ENCODE measurements at regions not wholly inside any gene's neighbourhood (a gene's known extent, or its start where the extent isn't known, plus 50 kb on each side); places are given as distances from the start of the nearest gene placed in this dataset.

DNA sequence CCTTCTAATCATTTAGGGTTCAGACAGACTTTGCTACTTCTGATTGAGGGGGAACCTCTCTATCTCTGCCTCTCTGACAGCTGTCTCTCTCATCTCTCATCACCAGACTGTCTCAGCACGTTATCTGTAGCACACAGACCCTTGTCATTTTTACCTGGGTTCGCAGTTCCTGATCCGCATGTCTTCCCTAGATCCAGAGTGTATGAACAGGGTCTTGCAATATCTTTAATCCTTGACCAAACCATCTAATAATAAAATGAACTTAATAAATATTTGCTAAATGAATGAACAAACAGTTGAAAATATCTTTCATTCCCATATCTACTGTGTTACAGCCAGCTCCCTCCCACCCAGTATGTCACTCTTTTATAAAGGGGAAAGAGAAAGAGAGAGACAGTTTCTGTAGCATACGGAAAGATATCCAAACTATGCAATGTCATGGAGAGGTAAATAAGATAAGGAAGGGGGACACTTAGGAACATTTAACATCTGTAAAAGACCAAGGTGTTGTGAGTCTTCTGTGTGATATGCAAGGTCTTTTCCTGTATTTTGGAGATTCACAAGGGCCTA lies 507.6 kb downstream of the SUCLG1 start:
- intact Hi-C loops (cut with micrococcal nuclease; ENCODE audit: unreplicated experiment), result no loop called here
- H3K4me1 ChIP-seq (ENCODE audit: insufficient read depth, low read length, poor library complexity, severe bottlenecking), result no peaks in the 10 kb centered on the region
- no TSS peak for BruUV-seq (replicated peaks)
- POLR2A ChIA-PET (ENCODE audit: low non-redundant PET), result no interaction called here
- H3K27me3 ChIP-seq (replicated peaks; ENCODE audit: insufficient read depth, low read depth, low read length, poor library complexity), result no peaks in the 10 kb centered on the region
- no peak overlapping the region for H3K4me3 ChIP-seq (ENCODE audit: low read depth, low read length, poor library complexity, severe bottlenecking)
- no peaks in the 10 kb centered on the region for H3K36me3 ChIP-seq (ENCODE audit: insufficient read depth, low read length, poor library complexity, severe bottlenecking)
- H3K9me3 ChIP-seq (ENCODE audit: low read depth, low read length, poor library complexity, severe bottlenecking), result no peaks in the 10 kb centered on the region
- CTCF ChIA-PET, result no interaction called here
- no peak for DNase-seq (ENCODE audit: low spot score)
- TF ChIP-seq EZH2 (IDR thresholded peaks at IDR 0.05; ENCODE audit: borderline replicate concordance, low read depth, low read length, poor library complexity, severe bottlenecking), result no peak
- H3K27ac ChIP-seq (ENCODE audit: low read depth, low read length, poor library complexity, severe bottlenecking), result no peak overlapping the region

DNA sequence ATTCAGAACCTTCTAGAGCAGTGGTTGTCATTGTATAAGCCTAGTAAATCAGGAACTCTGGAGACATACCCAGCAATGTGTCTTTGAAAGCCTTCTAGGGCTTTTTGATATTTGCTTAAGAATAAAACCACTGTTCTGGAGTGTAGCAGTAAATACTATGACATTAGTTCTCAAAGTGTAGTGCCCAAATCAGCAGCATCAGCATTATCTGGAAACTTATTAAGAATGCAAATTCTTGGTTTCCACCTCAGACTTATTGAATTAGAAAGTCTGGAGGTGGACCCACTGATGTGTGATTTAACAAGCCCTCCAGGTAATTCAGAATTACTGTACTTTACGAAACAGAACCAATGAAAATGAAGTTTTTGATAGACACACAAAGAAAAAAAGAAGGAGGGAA lies 509.7 kb downstream of the SUCLG1 start:
- Histone ChIP-seq H3K4me3 (ENCODE audit: low read depth, low read length, poor library complexity, severe bottlenecking) (no peak overlapping the region), H3K27ac (ENCODE audit: low read depth, low read length, poor library complexity, severe bottlenecking) (no peak overlapping the region), H3K36me3 (ENCODE audit: insufficient read depth, low read length, poor library complexity, severe bottlenecking) (no peaks in the 10 kb centered on the region), H3K9me3 (ENCODE audit: low read depth, low read length, poor library complexity, severe bottlenecking) (no peaks in the 10 kb centered on the region), H3K4me1 (ENCODE audit: insufficient read depth, low read length, poor library complexity, severe bottlenecking) (no peaks in the 10 kb centered on the region), H3K27me3 (replicated peaks; ENCODE audit: insufficient read depth, low read depth, low read length, poor library complexity) (no peaks in the 10 kb centered on the region)
- intact Hi-C loops (cut with micrococcal nuclease; ENCODE audit: unreplicated experiment), result no loop called here
- ChIA-PET POLR2A (ENCODE audit: low non-redundant PET) (no interaction called here), CTCF (no interaction called here)
- TF ChIP-seq, protein P1, sequence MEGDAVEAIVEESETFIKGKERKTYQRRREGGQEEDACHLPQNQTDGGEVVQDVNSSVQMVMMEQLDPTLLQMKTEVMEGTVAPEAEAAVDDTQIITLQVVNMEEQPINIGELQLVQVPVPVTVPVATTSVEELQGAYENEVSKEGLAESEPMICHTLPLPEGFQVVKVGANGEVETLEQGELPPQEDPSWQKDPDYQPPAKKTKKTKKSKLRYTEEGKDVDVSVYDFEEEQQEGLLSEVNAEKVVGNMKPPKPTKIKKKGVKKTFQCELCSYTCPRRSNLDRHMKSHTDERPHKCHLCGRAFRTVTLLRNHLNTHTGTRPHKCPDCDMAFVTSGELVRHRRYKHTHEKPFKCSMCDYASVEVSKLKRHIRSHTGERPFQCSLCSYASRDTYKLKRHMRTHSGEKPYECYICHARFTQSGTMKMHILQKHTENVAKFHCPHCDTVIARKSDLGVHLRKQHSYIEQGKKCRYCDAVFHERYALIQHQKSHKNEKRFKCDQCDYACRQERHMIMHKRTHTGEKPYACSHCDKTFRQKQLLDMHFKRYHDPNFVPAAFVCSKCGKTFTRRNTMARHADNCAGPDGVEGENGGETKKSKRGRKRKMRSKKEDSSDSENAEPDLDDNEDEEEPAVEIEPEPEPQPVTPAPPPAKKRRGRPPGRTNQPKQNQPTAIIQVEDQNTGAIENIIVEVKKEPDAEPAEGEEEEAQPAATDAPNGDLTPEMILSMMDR (conservative IDR thresholded peaks at IDR 0.05; ENCODE audit: low read depth, low read length), result no peak
- DNase-seq (ENCODE audit: low spot score), result no peak
- no TSS peak for BruUV-seq (replicated peaks)

DNA sequence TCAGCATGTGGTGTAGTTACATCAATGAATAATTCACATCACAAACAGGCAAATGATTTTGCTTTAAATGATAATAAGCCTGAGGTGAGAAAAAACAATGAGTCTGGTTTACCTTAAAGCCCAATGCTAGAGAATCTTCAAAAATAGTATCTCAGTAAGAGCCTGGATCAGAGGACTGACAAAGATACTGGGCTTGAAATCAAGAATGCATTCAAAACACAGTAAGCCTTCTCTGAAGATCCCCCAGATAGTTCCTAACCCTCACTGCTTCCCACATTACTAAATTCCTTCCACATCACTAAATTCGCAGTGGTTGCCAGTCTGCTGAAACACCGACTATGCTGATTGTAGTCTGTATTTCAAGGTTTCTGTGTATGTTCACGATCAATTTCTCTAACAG lies 514.9 kb downstream of the SUCLG1 start:
- Histone ChIP-seq H3K4me3 (ENCODE audit: low read depth, low read length, poor library complexity, severe bottlenecking) (no peak overlapping the region), H3K4me1 (ENCODE audit: insufficient read depth, low read length, poor library complexity, severe bottlenecking) (no peaks in the 10 kb centered on the region), H3K36me3 (ENCODE audit: insufficient read depth, low read length, poor library complexity, severe bottlenecking) (no peaks in the 10 kb centered on the region), H3K27me3 (replicated peaks; ENCODE audit: insufficient read depth, low read depth, low read length, poor library complexity) (no peaks in the 10 kb centered on the region), H3K9me3 (ENCODE audit: low read depth, low read length, poor library complexity, severe bottlenecking) (no peaks in the 10 kb centered on the region), H3K27ac (ENCODE audit: low read depth, low read length, poor library complexity, severe bottlenecking) (no peak overlapping the region)
- DNase-seq (ENCODE audit: low spot score), result no peak
- intact Hi-C loops (cut with micrococcal nuclease; ENCODE audit: unreplicated experiment), result no loop called here
- TF ChIP-seq, protein P1 (conservative IDR thresholded peaks at IDR 0.05; ENCODE audit: low read depth, low read length), result no peak
- TF ChIP-seq EZH2 (IDR thresholded peaks at IDR 0.05; ENCODE audit: borderline replicate concordance, low read depth, low read length, poor library complexity, severe bottlenecking), result no peak
- ChIA-PET POLR2A (ENCODE audit: low non-redundant PET) (no interaction called here), CTCF (no interaction called here)
- no TSS peak for BruUV-seq (replicated peaks)

DNA sequence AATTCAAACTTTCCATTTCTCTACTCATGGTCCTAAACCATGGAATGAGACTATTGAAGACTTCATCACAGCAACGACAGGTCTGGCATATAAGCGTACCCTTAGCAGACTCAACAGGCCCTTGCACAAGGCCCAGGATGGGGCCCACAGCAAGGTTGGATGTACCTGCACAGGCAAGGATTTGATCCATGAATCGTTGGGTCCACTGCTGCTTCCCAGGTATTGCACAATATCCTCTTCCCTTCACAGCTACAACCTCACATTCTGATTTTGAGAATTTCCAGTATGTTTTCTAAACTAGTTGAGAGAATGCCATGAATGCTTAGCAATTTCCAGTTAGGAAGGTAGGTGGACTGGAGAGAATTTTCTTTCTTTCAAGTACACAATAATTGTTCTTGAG lies 515.8 kb downstream of the SUCLG1 start:
- Histone ChIP-seq H3K9me3 (ENCODE audit: low read depth, low read length, poor library complexity, severe bottlenecking) (no peaks in the 10 kb centered on the region), H3K27me3 (replicated peaks; ENCODE audit: insufficient read depth, low read depth, low read length, poor library complexity) (no peaks in the 10 kb centered on the region), H3K4me3 (ENCODE audit: low read depth, low read length, poor library complexity, severe bottlenecking) (no peak overlapping the region), H3K27ac (ENCODE audit: low read depth, low read length, poor library complexity, severe bottlenecking) (no peak overlapping the region), H3K36me3 (ENCODE audit: insufficient read depth, low read length, poor library complexity, severe bottlenecking) (no peaks in the 10 kb centered on the region), H3K4me1 (ENCODE audit: insufficient read depth, low read length, poor library complexity, severe bottlenecking) (no peaks in the 10 kb centered on the region)
- POLR2A ChIA-PET (ENCODE audit: low non-redundant PET), result no interaction called here
- CTCF ChIA-PET, result no interaction called here
- no peak for TF ChIP-seq EZH2 (IDR thresholded peaks at IDR 0.05; ENCODE audit: borderline replicate concordance, low read depth, low read length, poor library complexity, severe bottlenecking)
- TF ChIP-seq, protein P1 (conservative IDR thresholded peaks at IDR 0.05; ENCODE audit: low read depth, low read length), result no peak
- intact Hi-C loops (cut with micrococcal nuclease; ENCODE audit: unreplicated experiment), result no loop called here
- DNase-seq (ENCODE audit: low spot score), result no peak
- BruUV-seq (replicated peaks), result no TSS peak

All from A673 (cell line).